H1 (cell line): ENCODE measurements at regions not wholly inside any gene's neighbourhood (a gene's known extent, or its start where the extent isn't known, plus 50 kb on each side); places are given as distances from the start of the nearest gene placed in this dataset.

Experiments used
- BCL11A ChIP-seq, 2 experiments: IDR thresholded peaks; one replicate each; pipeline ENCODE4 v1.6.1; 2011; ENCODE audit warnings: low read depth in 2 of 2, low read length in 2 of 2, mild to moderate bottlenecking in 2 of 2
- MAFK ChIP-seq: IDR thresholded peaks from 2 replicates; pipeline ENCODE4 v1.6.1; 2012; ENCODE audit warnings: low read depth, mild to moderate bottlenecking, improper control_type of control experiment, low read length
- TEAD4 ChIP-seq: IDR thresholded peaks from 2 replicates; pipeline ENCODE4 v1.6.1; 2012; ENCODE audit warnings: low read depth, low read length, inconsistent platforms, mixed read lengths
- TF ChIP-seq, protein P1 (sequence below): IDR thresholded peaks from 2 replicates; pipeline ENCODE4 v1.6.1; 2011; ENCODE audit warnings: low read depth, mild to moderate bottlenecking, low read length; ENCODE audit not compliant: insufficient read depth
- TF ChIP-seq, protein P2 (sequence below): IDR thresholded peaks from 2 replicates; pipeline ENCODE4 v1.6.1; 2012; ENCODE audit warnings: low read length, inconsistent platforms

DNA sequence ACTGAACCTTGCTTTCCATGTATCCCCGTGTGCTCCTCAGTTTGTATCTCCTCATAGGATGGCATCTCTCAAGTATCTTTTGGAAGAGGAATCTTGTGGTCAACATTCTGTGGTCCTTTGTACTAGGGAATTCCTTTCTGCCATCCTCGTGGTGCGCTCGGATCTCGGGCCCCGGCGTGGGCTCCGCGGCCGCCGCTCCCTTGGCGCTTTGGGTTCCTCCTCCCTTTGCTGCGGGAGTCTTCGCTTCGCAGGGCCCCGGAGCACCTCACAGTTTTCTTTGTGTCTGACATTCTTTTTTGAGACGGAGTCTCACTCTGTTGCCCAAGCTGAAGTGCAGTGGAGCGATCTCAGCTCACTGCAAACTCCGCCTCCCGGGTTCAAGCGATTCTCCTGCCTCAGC lies 264.7 kb downstream of the IRS2 start (continued):
- TF ChIP-seq, protein P1, sequence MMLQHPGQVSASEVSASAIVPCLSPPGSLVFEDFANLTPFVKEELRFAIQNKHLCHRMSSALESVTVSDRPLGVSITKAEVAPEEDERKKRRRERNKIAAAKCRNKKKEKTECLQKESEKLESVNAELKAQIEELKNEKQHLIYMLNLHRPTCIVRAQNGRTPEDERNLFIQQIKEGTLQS: no peak
- TF ChIP-seq TEAD4: no peak
- TF ChIP-seq BCL11A (IDR thresholded peaks at IDR 0.05; ENCODE audit: low read depth in 2 of 2, low read length in 2 of 2): no peak
- TF ChIP-seq, protein P2, sequence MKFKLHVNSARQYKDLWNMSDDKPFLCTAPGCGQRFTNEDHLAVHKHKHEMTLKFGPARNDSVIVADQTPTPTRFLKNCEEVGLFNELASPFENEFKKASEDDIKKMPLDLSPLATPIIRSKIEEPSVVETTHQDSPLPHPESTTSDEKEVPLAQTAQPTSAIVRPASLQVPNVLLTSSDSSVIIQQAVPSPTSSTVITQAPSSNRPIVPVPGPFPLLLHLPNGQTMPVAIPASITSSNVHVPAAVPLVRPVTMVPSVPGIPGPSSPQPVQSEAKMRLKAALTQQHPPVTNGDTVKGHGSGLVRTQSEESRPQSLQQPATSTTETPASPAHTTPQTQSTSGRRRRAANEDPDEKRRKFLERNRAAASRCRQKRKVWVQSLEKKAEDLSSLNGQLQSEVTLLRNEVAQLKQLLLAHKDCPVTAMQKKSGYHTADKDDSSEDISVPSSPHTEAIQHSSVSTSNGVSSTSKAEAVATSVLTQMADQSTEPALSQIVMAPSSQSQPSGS: no peak
- TF ChIP-seq MAFK: no peak
- TF ChIP-seq, all 59 proteins: peak for 0
